ENCODE measurements at regions not wholly inside any gene's neighbourhood (a gene's known extent, or its start where the extent isn't known, plus 50 kb on each side); places are given as distances from the start of the nearest gene placed in this dataset.

DNA sequence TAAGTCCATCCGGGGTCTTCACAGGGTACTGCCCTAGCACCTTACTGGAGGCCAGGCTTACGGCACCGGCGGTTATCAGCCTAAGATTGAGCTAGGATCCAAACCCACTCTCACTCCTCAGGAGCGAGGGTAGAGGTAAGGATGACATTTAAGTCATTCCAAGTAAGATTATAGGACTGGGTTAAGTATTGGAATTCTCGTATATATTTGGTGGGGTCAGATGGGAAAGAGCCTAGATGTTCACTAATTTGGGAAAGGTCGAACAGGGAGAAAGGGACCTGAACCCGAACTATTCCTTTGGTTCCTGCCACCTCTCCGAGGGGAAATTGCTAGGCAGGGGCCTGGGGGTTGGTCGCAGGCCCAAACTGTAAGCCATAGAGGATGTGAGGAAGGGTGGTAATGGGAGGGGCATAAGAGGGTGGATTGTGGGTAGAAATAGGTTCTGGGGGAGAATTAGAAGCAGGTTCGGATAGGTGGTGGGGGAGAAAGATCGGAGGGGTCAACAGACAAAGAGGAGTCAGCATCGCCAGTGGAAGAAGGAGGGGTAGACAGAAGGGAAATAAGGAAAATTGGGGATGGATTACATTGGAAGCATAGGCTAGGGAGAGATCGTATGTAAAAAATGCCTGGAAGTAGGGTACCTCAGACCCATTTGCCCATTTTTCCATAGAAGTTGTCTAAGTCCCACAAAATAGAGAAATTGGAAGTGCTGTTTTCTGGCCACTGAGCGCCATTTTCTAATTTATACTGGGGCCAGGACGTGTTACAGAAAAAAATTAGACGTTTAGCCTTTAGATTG lies 747.1 kb upstream of the ADGRB3 start:
- TF ChIP-seq, protein P1, sequence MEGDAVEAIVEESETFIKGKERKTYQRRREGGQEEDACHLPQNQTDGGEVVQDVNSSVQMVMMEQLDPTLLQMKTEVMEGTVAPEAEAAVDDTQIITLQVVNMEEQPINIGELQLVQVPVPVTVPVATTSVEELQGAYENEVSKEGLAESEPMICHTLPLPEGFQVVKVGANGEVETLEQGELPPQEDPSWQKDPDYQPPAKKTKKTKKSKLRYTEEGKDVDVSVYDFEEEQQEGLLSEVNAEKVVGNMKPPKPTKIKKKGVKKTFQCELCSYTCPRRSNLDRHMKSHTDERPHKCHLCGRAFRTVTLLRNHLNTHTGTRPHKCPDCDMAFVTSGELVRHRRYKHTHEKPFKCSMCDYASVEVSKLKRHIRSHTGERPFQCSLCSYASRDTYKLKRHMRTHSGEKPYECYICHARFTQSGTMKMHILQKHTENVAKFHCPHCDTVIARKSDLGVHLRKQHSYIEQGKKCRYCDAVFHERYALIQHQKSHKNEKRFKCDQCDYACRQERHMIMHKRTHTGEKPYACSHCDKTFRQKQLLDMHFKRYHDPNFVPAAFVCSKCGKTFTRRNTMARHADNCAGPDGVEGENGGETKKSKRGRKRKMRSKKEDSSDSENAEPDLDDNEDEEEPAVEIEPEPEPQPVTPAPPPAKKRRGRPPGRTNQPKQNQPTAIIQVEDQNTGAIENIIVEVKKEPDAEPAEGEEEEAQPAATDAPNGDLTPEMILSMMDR (IDR thresholded peaks at IDR 0.05) = no peak
- no peak for TF ChIP-seq POLR2AphosphoS5 (IDR thresholded peaks at IDR 0.05)
- TF ChIP-seq POLR2A (IDR thresholded peaks at IDR 0.05) = no peak

Data from prostate gland (tissue), 2 donors.